ENCODE measurements at regions not wholly inside any gene's neighbourhood (a gene's known extent, or its start where the extent isn't known, plus 50 kb on each side); places are given as distances from the start of the nearest gene placed in this dataset.

GRCh38 chr10:9262770-9263169, 1208.3 kb downstream of the GATA3 start:
- Histone ChIP-seq H3K79me2 (ENCODE audit: control insufficient read depth, insufficient read depth, low read length) (no peaks in the 10 kb centered on the region), H3K9ac (replicated peaks; ENCODE audit: extremely low read depth, insufficient read depth, low read length) (no peak overlapping the region), H3K27me3 (ENCODE audit: control insufficient read depth in 2 of 2, insufficient read depth in 2 of 2, low read length in 2 of 2) (no peaks in the 10 kb centered on the region), H3K9me3 (replicated peaks; ENCODE audit: control insufficient read depth, insufficient read depth, low read length) (no peaks in the 10 kb centered on the region), H2AFZ (ENCODE audit: low read depth, low read length) (no peak overlapping the region), H3K4me3 (replicated peaks in 1 of 3; ENCODE audit: insufficient read depth in 1 of 3, low read depth in 1 of 3, low read length in 3 of 3) (no peak overlapping the region), H3K27ac (ENCODE audit: insufficient read depth, low read depth, low read length) (no peak overlapping the region), H3K4me2 (ENCODE audit: insufficient read depth, low read length) (no peak overlapping the region), H4K20me1 (replicated peaks; ENCODE audit: control insufficient read depth, extremely low read depth, insufficient read depth, low read length) (no peaks in the 10 kb centered on the region), H3K4me1 (ENCODE audit: control insufficient read depth, extremely low read depth, insufficient read depth, low read length) (no peaks in the 10 kb centered on the region), H3K36me3 (ENCODE audit: control insufficient read depth in 2 of 2, extremely low read depth in 1 of 2, insufficient read depth in 2 of 2, low read length in 2 of 2) (no peaks in the 10 kb centered on the region), H3K9me1 (replicated peaks; ENCODE audit: control insufficient read depth, extremely low read depth, insufficient read depth, low read length) (no peaks in the 10 kb centered on the region)
- ChIA-PET CTCF (no interaction called here), POLR2A (no interaction called here)
- FAIRE-seq (no peak), DNase-seq (ENCODE audit: low read depth, low spot score) (no peak)
- intact Hi-C loops (cut with micrococcal nuclease) (no loop called here), dilution Hi-C loops (cut with MboI; ENCODE audit: extremely low pct_ligation_motif_present, low sequenced_read_pairs) (no loop called here)
- TF ChIP-seq EZH2 (IDR thresholded peaks at IDR 0.05; ENCODE audit: borderline replicate concordance, low read depth, low read length, severe bottlenecking): no peak
- TF ChIP-seq CTCF (IDR thresholded peaks at IDR 0.05; ENCODE audit: extremely low read depth in 1 of 2, insufficient read depth in 1 of 2, low read depth in 1 of 2, low read length in 2 of 2): no peak
- TF ChIP-seq POLR2AphosphoS5 (IDR thresholded peaks at IDR 0.05; ENCODE audit: insufficient read depth, low read depth, low read length): no peak
- TF ChIP-seq MAX (IDR thresholded peaks at IDR 0.05; ENCODE audit: insufficient read depth, insufficient read length): no peak
- TF ChIP-seq FOS (IDR thresholded peaks at IDR 0.05; ENCODE audit: borderline replicate concordance, insufficient read depth, low read length): no peak
- no peak for TF ChIP-seq GATA2 (IDR thresholded peaks at IDR 0.05; ENCODE audit: insufficient read depth, insufficient read length, low read depth, low read length)
- TF ChIP-seq JUN (IDR thresholded peaks at IDR 0.05; ENCODE audit: borderline replicate concordance, insufficient read depth, insufficient read length, low read depth): no peak
- no peak for TF ChIP-seq POLR2A (IDR thresholded peaks at IDR 0.05; ENCODE audit: low read depth, low read length)
- TF ChIP-seq MYC (IDR thresholded peaks at IDR 0.05; ENCODE audit: low read depth, low read length): no peak
- BruUV-seq (replicated peaks): no TSS peak

Data from endothelial cell of umbilical vein (primary cell).